HCT116 (cell line): ENCODE measurements at regions not wholly inside any gene's neighbourhood (a gene's known extent, or its start where the extent isn't known, plus 50 kb on each side); places are given as distances from the start of the nearest gene placed in this dataset.

Experiments
- ATAC-seq: fragments of 200-7000 bp; cut with Tn5 transposase; 2 replicates; pipeline ENCODE4 v1.9.1; 2020; ENCODE audit warnings: mild to moderate bottlenecking, moderate library complexity
- BruUV-seq: library from RNA; stranded (reverse); fragments of 400-500 nt; replicated peaks from 2 replicates; lab custom pipeline; 2021; lab: Mats Ljungman, UMichigan
- CTCF ChIA-PET: fragments of 300-600 bp; sonication (Branson Sonifier 250); formaldehyde crosslinking; loops from one replicate; lab custom pipeline; 2021; ENCODE audit warnings: antibody characterized with exemption; lab: Charles Lee
- POLR2A ChIA-PET: fragments of 300-600, 350-600 bp; sonication (Branson Sonifier 250); formaldehyde crosslinking; loops from one replicate; lab custom pipeline; 2021; ENCODE audit warnings: antibody characterized with exemption; lab: Charles Lee
- RAD21 ChIA-PET, 2 experiments: fragments of 300-600 bp; sonication (Branson Sonifier 250); formaldehyde crosslinking; loops; one replicate each; lab custom pipeline; 2023; ENCODE audit warnings: low total read pairs in 2 of 2; ENCODE audit not compliant: uncharacterized antibody in 2 of 2, unreplicated experiment in 2 of 2, low non-redundant PET in 1 of 2; lab: Charles Lee
- DNase-seq: peaks from one replicate; pipeline ENCODE4 v3.0.0-alpha.2; 2010; ENCODE audit warnings: low read depth, low spot score
- H2AFZ ChIP-seq: fragments of 200-600 bp; shearing (Covaris generic), sonication (generic); 2 replicates; pipeline ENCODE4 v1.6.1; 2017; ENCODE audit warnings: low read depth, mixed run types, mixed read lengths, antibody characterized with exemption, low read length; ENCODE audit not compliant: poor library complexity, severe bottlenecking
- H3K27ac ChIP-seq: 2 replicates; pipeline ENCODE4 v1.5.1; 2012; ENCODE audit warnings: low read depth, low read length
- H3K27me3 ChIP-seq: fragments of 200-600 bp; sonication (generic); 2 replicates; pipeline ENCODE4 v1.6.1; 2016; ENCODE audit warnings: mixed run types, low read length, mixed read lengths; ENCODE audit not compliant: insufficient read depth
- H3K36me3 ChIP-seq, 2 experiments: fragments of 200-500 bp in 1 of 2; fragments of 200-600 bp in 1 of 2; sonication (Bioruptor generic) in 1 of 2; sonication (generic) in 1 of 2; 2 replicates each; pipeline versions ENCODE4 v1.5.1 to v1.6.1; 2014 to 2016; ENCODE audit warnings: low read length in 2 of 2, inconsistent platforms in 1 of 2, mixed read lengths in 1 of 2, mixed run types in 1 of 2; ENCODE audit not compliant: insufficient read depth in 2 of 2, control insufficient read depth in 1 of 2
- H3K4me1 ChIP-seq, 2 experiments: fragments of 200-600 bp in 1 of 2; sonication (generic) in 1 of 2; 2 replicates each; pipeline versions ENCODE4 v1.5.1 to v1.6.1; 2012 to 2017; ENCODE audit warnings: low read length in 2 of 2, inconsistent platforms in 1 of 2, mild to moderate bottlenecking in 1 of 2, mixed read lengths in 1 of 2, mixed run types in 1 of 2, moderate library complexity in 1 of 2; ENCODE audit not compliant: insufficient read depth in 2 of 2, control insufficient read depth in 1 of 2
- H3K4me2 ChIP-seq: fragments of 200-600 bp; sonication (generic); 2 replicates; pipeline ENCODE4 v1.6.1; 2017; ENCODE audit warnings: mixed run types, low read length, mixed read lengths
- H3K4me3 ChIP-seq, 2 experiments: fragments of 200-600 bp in 1 of 2; sonication (generic) in 1 of 2; replicated peaks in 1 of 2; 2 replicates each; pipeline ENCODE4 v1.5.1; 2011 to 2016; ENCODE audit warnings: low read length in 2 of 2, control low read depth in 1 of 2, low read depth in 1 of 2, mild to moderate bottlenecking in 1 of 2, mixed read lengths in 1 of 2, mixed run types in 1 of 2
- H3K79me2 ChIP-seq: fragments of 200-600 bp; sonication (generic); 2 replicates; pipeline ENCODE4 v1.6.1; 2017; ENCODE audit warnings: mild to moderate bottlenecking, mixed run types, low read length, moderate library complexity, mixed read lengths; ENCODE audit not compliant: insufficient read depth
- H3K9ac ChIP-seq: fragments of 200-600 bp; sonication (generic); 2 replicates; pipeline ENCODE4 v1.6.1; 2016; ENCODE audit warnings: low read length, mixed read lengths
- H3K9me2 ChIP-seq: fragments of 200-600 bp; sonication (generic), shearing (Covaris generic); 2 replicates; pipeline ENCODE4 v1.6.1; 2017; ENCODE audit warnings: mixed run types, mild to moderate bottlenecking, moderate library complexity; ENCODE audit not compliant: insufficient read depth
- H3K9me3 ChIP-seq, 2 experiments: fragments of 200-500 bp in 1 of 2; fragments of 200-600 bp in 1 of 2; sonication (Bioruptor generic) in 1 of 2; sonication (generic) in 1 of 2; 2 replicates each; pipeline ENCODE4 v1.6.1; 2014 to 2017; ENCODE audit warnings: low read length in 2 of 2, mixed read lengths in 2 of 2, inconsistent platforms in 1 of 2, low read depth in 1 of 2, mild to moderate bottlenecking in 1 of 2, mixed run types in 1 of 2, moderate library complexity in 1 of 2; ENCODE audit not compliant: control insufficient read depth in 1 of 2, insufficient read depth in 1 of 2
- H4K20me1 ChIP-seq: fragments of 200-600 bp; sonication (generic), shearing (Covaris generic); 2 replicates; pipeline ENCODE4 v1.6.1; 2017; ENCODE audit warnings: mixed run types, mild to moderate bottlenecking, moderate library complexity; ENCODE audit not compliant: insufficient read depth
- CBX3 ChIP-seq: IDR thresholded peaks from 2 replicates; pipeline ENCODE4 v1.6.1; 2012; ENCODE audit warnings: low read depth
- CTCF ChIP-seq, 3 experiments: fragments of 200-600 bp in 1 of 3; sonication (generic) in 1 of 3; IDR thresholded peaks in 2 of 3; conservative IDR thresholded peaks in 1 of 3; 2 replicates each; pipeline ENCODE4 v1.5.1; 2012 to 2017; ENCODE audit warnings: low read depth in 2 of 3, low read length in 2 of 3, antibody characterized with exemption in 1 of 3, borderline replicate concordance in 1 of 3, control low read depth in 1 of 3, mild to moderate bottlenecking in 1 of 3, mixed read lengths in 1 of 3, mixed run types in 1 of 3, moderate library complexity in 1 of 3; ENCODE audit not compliant: insufficient read depth in 1 of 3
- RAD21 ChIP-seq: IDR thresholded peaks from 2 replicates; pipeline ENCODE4 v1.6.1; 2012; ENCODE audit warnings: low read depth, mild to moderate bottlenecking
- SP1 ChIP-seq: IDR thresholded peaks from 2 replicates; pipeline ENCODE4 v1.6.1; 2012; ENCODE audit warnings: low read depth
- TCF7L2 ChIP-seq: IDR thresholded peaks from 2 replicates; pipeline ENCODE4 v1.7.0; 2011; ENCODE audit warnings: borderline replicate concordance, inconsistent platforms; ENCODE audit not compliant: insufficient read depth, insufficient read length; ENCODE audit errors: extremely low read depth
- ZFX ChIP-seq: fragments of 450-650 bp; IDR thresholded peaks from 2 replicates; pipeline ENCODE4 v1.6.1; 2017
- ZNF274 ChIP-seq: fragments of 200-500 bp; sonication (Bioruptor generic); IDR thresholded peaks from 2 replicates; pipeline ENCODE4 v1.6.1; 2014; ENCODE audit warnings: mild to moderate bottlenecking, low read depth, low read length, inconsistent platforms
- intact Hi-C: fragments of 100-400 bp; cut with micrococcal nuclease; formaldehyde crosslinking; loops from 2 replicates; pipeline ENCODE4 v1.10.0; 2022

GRCh38 chr3:72247645-72248388 lies 462.9 kb upstream of the PROK2 start (continued):
- TF ChIP-seq CBX3 = no peak

- peaks cover 38% of the 10 kb centered on the region for H3K27me3 ChIP-seq
- POLR2A ChIA-PET = no interaction called here
- no peaks in the 10 kb centered on the region for H3K9me3 ChIP-seq
- ATAC-seq (no peak), DNase-seq (no peak)
- TF ChIP-seq TCF7L2 (no peak), CTCF (IDR thresholded peaks at IDR 0.05 in 2 of 3, conservative IDR thresholded peaks at IDR 0.05 in 1 of 3; ENCODE audit: borderline replicate concordance in 1 of 3, insufficient read depth in 1 of 3, low read depth in 2 of 3, low read length in 2 of 3) (no peak), RAD21 (no peak), SP1 (no peak), ZFX (no peak), ZNF274 (no peak)
- H3K79me2 ChIP-seq = no peaks in the 10 kb centered on the region
- no peaks in the 10 kb centered on the region for H3K4me1 ChIP-seq
- no peaks in the 10 kb centered on the region for H3K9me2 ChIP-seq
- no peak overlapping the region for H3K9ac ChIP-seq
- no peaks in the 10 kb centered on the region for H3K36me3 ChIP-seq
- RAD21 ChIA-PET = no interaction called here
- intact Hi-C loops = no loop called here
- no peak overlapping the region for H3K4me3 ChIP-seq
- H4K20me1 ChIP-seq = no peaks in the 10 kb centered on the region
- CTCF ChIA-PET = no interaction called here
- BruUV-seq = no TSS peak
- H3K4me2 ChIP-seq = no peak overlapping the region
- H2AFZ ChIP-seq = no peak overlapping the region
- no peak overlapping the region for H3K27ac ChIP-seq
These were observed 462.2 kb upstream of the PROK2 start for GRCh38 chr3:72247126-72247525.
